ENCODE measurements at regions not wholly inside any gene's neighbourhood (a gene's known extent, or its start where the extent isn't known, plus 50 kb on each side); places are given as distances from the start of the nearest gene placed in this dataset.

DNA sequence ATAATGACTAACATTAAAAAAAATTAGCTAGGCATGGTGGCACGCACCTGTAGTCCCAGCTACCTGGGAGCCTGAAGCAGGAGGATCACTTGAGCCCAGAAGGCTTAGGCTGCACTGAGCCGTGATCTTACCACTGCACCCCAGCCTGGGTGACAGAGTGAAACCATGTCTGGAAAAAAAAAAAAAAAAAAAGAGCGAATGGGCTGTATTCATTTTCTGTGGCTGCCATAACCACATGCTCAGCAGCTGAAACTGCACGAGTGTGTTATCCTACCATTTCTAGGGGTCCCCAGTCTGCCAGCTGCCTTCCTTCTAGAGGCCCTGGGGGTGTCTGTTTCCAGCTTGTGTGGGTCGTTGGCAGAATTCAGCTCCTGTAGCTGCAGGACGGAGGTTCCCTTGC, 247.8 kb downstream of the EIPR1 start:
- TF ChIP-seq, protein P1, sequence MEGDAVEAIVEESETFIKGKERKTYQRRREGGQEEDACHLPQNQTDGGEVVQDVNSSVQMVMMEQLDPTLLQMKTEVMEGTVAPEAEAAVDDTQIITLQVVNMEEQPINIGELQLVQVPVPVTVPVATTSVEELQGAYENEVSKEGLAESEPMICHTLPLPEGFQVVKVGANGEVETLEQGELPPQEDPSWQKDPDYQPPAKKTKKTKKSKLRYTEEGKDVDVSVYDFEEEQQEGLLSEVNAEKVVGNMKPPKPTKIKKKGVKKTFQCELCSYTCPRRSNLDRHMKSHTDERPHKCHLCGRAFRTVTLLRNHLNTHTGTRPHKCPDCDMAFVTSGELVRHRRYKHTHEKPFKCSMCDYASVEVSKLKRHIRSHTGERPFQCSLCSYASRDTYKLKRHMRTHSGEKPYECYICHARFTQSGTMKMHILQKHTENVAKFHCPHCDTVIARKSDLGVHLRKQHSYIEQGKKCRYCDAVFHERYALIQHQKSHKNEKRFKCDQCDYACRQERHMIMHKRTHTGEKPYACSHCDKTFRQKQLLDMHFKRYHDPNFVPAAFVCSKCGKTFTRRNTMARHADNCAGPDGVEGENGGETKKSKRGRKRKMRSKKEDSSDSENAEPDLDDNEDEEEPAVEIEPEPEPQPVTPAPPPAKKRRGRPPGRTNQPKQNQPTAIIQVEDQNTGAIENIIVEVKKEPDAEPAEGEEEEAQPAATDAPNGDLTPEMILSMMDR (IDR thresholded peaks at IDR 0.05), result no peak
- no peak for TF ChIP-seq POLR2A (IDR thresholded peaks at IDR 0.05)
